HG03469 (cell line): ENCODE measurements at regions not wholly inside any gene's neighbourhood (a gene's known extent, or its start where the extent isn't known, plus 50 kb on each side); places are given as distances from the start of the nearest gene placed in this dataset.

ENCODE experiments used
- ATAC-seq: cut with Tn5 transposase; IDR thresholded peaks from one replicate; pipeline ENCODE4 v1.9.1; 2021; ENCODE audit warnings: mild to moderate bottlenecking, moderate library complexity, moderate number of reproducible peaks; ENCODE audit not compliant: unreplicated experiment

- no peak for ATAC-seq
Observed at GRCh38 chr9:107875571-107875980, 386.0 kb upstream of the KLF4 start.

GRCh38 chr9:107874591-107875369 is 385.2 kb upstream of the KLF4 start:
- peak; percentile 79 for ATAC-seq

- peak; percentile 21 for ATAC-seq
Observed at GRCh38 chr9:107874137-107874536, 384.6 kb upstream of the KLF4 start.

GRCh38 chr9:107872457-107873192 is 383.1 kb upstream of the KLF4 start:
- no peak for ATAC-seq

- no peak for ATAC-seq
Observed at GRCh38 chr9:107870927-107871680, 381.5 kb upstream of the KLF4 start.

- no peak for ATAC-seq
Observed at GRCh38 chr9:107870221-107870620, 380.7 kb upstream of the KLF4 start.

- no peak for ATAC-seq
Observed at GRCh38 chr9:107869111-107869510, 379.5 kb upstream of the KLF4 start.

GRCh38 chr9:107868186-107868585 is 378.6 kb upstream of the KLF4 start:
- no peak for ATAC-seq

- no peak for ATAC-seq
Observed at GRCh38 chr9:107867738-107868137, 378.2 kb upstream of the KLF4 start.

GRCh38 chr9:107866711-107867311 is 377.2 kb upstream of the KLF4 start:
- no peak for ATAC-seq

- ATAC-seq = no peak
Observed at GRCh38 chr9:107863396-107863795, 373.8 kb upstream of the KLF4 start.

GRCh38 chr9:107862881-107863280 is 373.3 kb upstream of the KLF4 start:
- ATAC-seq = no peak

- no peak for ATAC-seq
Observed at GRCh38 chr9:107862323-107862722, 372.8 kb upstream of the KLF4 start.

GRCh38 chr9:107861075-107861474 is 371.5 kb upstream of the KLF4 start:
- ATAC-seq = no peak

- no peak for ATAC-seq
Observed at GRCh38 chr9:107858260-107858659, 368.7 kb upstream of the KLF4 start.

- no peak for ATAC-seq
Observed at GRCh38 chr9:107856633-107857032, 367.1 kb upstream of the KLF4 start.

- no peak for ATAC-seq
Observed at GRCh38 chr9:107855164-107855563, 365.6 kb upstream of the KLF4 start.

- no peak for ATAC-seq
Observed at GRCh38 chr9:107853461-107853860, 363.9 kb upstream of the KLF4 start.

- ATAC-seq = no peak
Observed at GRCh38 chr9:107852891-107853290, 363.3 kb upstream of the KLF4 start.

GRCh38 chr9:107850653-107851052 is 361.1 kb upstream of the KLF4 start:
- no peak for ATAC-seq
